ENCODE measurements at regions not wholly inside any gene's neighbourhood (a gene's known extent, or its start where the extent isn't known, plus 50 kb on each side); places are given as distances from the start of the nearest gene placed in this dataset.

DNA sequence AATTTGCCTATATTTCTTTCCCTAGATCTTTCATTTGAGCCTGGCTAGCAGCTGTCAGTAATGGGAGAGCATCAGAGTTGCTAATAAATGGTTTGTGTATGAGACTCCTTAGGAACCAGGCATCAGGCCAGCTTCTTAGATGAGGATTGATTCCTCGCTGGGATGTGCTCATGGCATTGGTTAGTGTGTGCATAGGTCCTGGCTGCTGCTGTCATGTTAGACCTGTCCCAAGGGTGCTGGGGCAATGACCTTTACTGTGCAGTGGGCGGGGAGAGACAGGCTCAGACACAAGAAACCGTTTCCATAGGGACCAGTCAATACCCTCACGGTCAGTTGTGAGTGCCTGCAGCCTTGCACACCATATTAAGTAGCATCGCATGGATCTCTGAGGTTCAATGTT, 112.3 kb upstream of the NR3C1 start:
- TF ChIP-seq, protein P1, sequence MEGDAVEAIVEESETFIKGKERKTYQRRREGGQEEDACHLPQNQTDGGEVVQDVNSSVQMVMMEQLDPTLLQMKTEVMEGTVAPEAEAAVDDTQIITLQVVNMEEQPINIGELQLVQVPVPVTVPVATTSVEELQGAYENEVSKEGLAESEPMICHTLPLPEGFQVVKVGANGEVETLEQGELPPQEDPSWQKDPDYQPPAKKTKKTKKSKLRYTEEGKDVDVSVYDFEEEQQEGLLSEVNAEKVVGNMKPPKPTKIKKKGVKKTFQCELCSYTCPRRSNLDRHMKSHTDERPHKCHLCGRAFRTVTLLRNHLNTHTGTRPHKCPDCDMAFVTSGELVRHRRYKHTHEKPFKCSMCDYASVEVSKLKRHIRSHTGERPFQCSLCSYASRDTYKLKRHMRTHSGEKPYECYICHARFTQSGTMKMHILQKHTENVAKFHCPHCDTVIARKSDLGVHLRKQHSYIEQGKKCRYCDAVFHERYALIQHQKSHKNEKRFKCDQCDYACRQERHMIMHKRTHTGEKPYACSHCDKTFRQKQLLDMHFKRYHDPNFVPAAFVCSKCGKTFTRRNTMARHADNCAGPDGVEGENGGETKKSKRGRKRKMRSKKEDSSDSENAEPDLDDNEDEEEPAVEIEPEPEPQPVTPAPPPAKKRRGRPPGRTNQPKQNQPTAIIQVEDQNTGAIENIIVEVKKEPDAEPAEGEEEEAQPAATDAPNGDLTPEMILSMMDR (IDR thresholded peaks at IDR 0.05; ENCODE audit: low read depth, low read length) = no peak
- TF ChIP-seq EZH2phosphoT487 (IDR thresholded peaks at IDR 0.05; ENCODE audit: low read depth) = no peak
